Neural cell (in vitro differentiated cells): ENCODE measurements at regions not wholly inside any gene's neighbourhood (a gene's known extent, or its start where the extent isn't known, plus 50 kb on each side); places are given as distances from the start of the nearest gene placed in this dataset.
A peak's percentile ranks its signal among the peaks of the same experiment; 100 is the strongest.

ENCODE experiments used
- H2AFZ ChIP-seq: fragments of 200-600, 300-800 bp; sonication (generic), shearing (Covaris generic); 2 replicates; pipeline ENCODE4 v1.6.0; 2014; ENCODE audit warnings: low read depth, mild to moderate bottlenecking, antibody characterized with exemption, low read length, moderate library complexity
- H3F3A ChIP-seq: fragments of 200-600 bp; shearing (Covaris generic); 2 replicates; pipeline ENCODE4 v1.6.1; 2016; ENCODE audit warnings: mild to moderate bottlenecking, moderate library complexity, mixed read lengths, antibody characterized with exemption, low read length; ENCODE audit not compliant: insufficient read depth, poor library complexity, severe bottlenecking
- H3K27ac ChIP-seq: fragments of 200-600, 300-800 bp; sonication (generic), shearing (Covaris generic); 2 replicates; pipeline ENCODE4 v1.5.1; 2014; ENCODE audit warnings: mild to moderate bottlenecking, low read length, moderate library complexity
- H3K27me3 ChIP-seq: fragments of 300-800, 200-600 bp; sonication (generic), shearing (Covaris generic); 2 replicates; pipeline ENCODE4 v1.6.0; 2014; ENCODE audit warnings: mild to moderate bottlenecking, low read depth, low read length, moderate library complexity; ENCODE audit not compliant: insufficient read depth
- H3K36me3 ChIP-seq: fragments of 300-800, 200-600 bp; sonication (generic), shearing (Covaris generic); 2 replicates; pipeline ENCODE4 v1.5.1; 2014; ENCODE audit warnings: mild to moderate bottlenecking, antibody characterized with exemption, low read length, moderate library complexity; ENCODE audit not compliant: insufficient read depth
- H3K4me2 ChIP-seq: fragments of 300-800, 200-600 bp; sonication (generic), shearing (Covaris generic); 2 replicates; pipeline ENCODE4 v1.6.0; 2014; ENCODE audit warnings: mild to moderate bottlenecking, low read length
- H3K4me3 ChIP-seq: fragments of 300-800, 200-600 bp; sonication (generic), shearing (Covaris generic); 2 replicates; pipeline ENCODE4 v1.5.1; 2014; ENCODE audit warnings: mild to moderate bottlenecking, low read length, moderate library complexity
- H3K79me2 ChIP-seq: fragments of 200-600 bp; shearing (Covaris generic); replicated peaks from 2 replicates; pipeline ENCODE4 v1.6.0; 2014; ENCODE audit warnings: mild to moderate bottlenecking, low read length, moderate library complexity; ENCODE audit not compliant: insufficient read depth
- H3K9ac ChIP-seq: fragments of 300-800, 200-600 bp; sonication (generic), shearing (Covaris generic); 2 replicates; pipeline ENCODE4 v1.6.1; 2016; ENCODE audit warnings: mild to moderate bottlenecking, low read length, mixed read lengths
- H3K9me2 ChIP-seq: fragments of 200-600 bp; shearing (Covaris generic); 2 replicates; pipeline ENCODE4 v1.6.1; 2016; ENCODE audit warnings: mild to moderate bottlenecking, low read length, mixed read lengths; ENCODE audit not compliant: insufficient read depth
- H3K9me3 ChIP-seq: fragments of 200-600, 300-800 bp; sonication (generic), shearing (Covaris generic); 2 replicates; pipeline ENCODE4 v1.6.1; 2016; ENCODE audit warnings: mild to moderate bottlenecking, mixed run types, low read length, moderate library complexity, mixed read lengths
- H4K20me1 ChIP-seq: fragments of 200-600 bp; shearing (Covaris generic); 2 replicates; pipeline ENCODE4 v1.6.1; 2016; ENCODE audit warnings: mild to moderate bottlenecking, mixed run types; ENCODE audit not compliant: insufficient read depth
- CTCF ChIP-seq: fragments of 450-650 bp; IDR thresholded peaks from 2 replicates; pipeline ENCODE4 v1.5.1; 2014; ENCODE audit warnings: antibody characterized with exemption, mild to moderate bottlenecking, moderate library complexity; ENCODE audit not compliant: poor library complexity, severe bottlenecking
- EP300 ChIP-seq: fragments of 450-650 bp; conservative IDR thresholded peaks from 2 replicates; pipeline ENCODE4 v1.6.1; 2014; ENCODE audit warnings: antibody characterized with exemption, mild to moderate bottlenecking, moderate library complexity; ENCODE audit not compliant: poor library complexity, severe bottlenecking
- EZH2 ChIP-seq: fragments of 200-600, 300-800 bp; shearing (Covaris generic), sonication (generic); IDR thresholded peaks from 2 replicates; pipeline ENCODE4 v1.6.1; 2014; ENCODE audit warnings: antibody characterized with exemption, low read length, borderline replicate concordance, mild to moderate bottlenecking; ENCODE audit not compliant: insufficient read depth, poor library complexity, severe bottlenecking
- MXI1 ChIP-seq: fragments of 450-650 bp; conservative IDR thresholded peaks from 2 replicates; pipeline ENCODE4 v1.6.1; 2014; ENCODE audit warnings: antibody characterized with exemption, mild to moderate bottlenecking; ENCODE audit not compliant: poor library complexity, severe bottlenecking
- POLR2AphosphoS5 ChIP-seq: IDR thresholded peaks from 2 replicates; pipeline ENCODE4 v1.6.1; 2012
- RAD21 ChIP-seq: fragments of 450-650 bp; conservative IDR thresholded peaks from 2 replicates; pipeline ENCODE4 v1.6.1; 2014; ENCODE audit warnings: antibody characterized with exemption, mild to moderate bottlenecking, moderate library complexity
- REST ChIP-seq: IDR thresholded peaks from 2 replicates; pipeline ENCODE4 v1.6.1; 2012; ENCODE audit warnings: borderline replicate concordance
- SMC3 ChIP-seq: fragments of 450-650 bp; conservative IDR thresholded peaks from 2 replicates; pipeline ENCODE4 v1.6.1; 2014; ENCODE audit warnings: antibody characterized with exemption, mild to moderate bottlenecking, moderate library complexity; ENCODE audit not compliant: poor library complexity
- TAF1 ChIP-seq: IDR thresholded peaks from 2 replicates; pipeline ENCODE4 v1.6.1; 2012; ENCODE audit warnings: low read depth

DNA sequence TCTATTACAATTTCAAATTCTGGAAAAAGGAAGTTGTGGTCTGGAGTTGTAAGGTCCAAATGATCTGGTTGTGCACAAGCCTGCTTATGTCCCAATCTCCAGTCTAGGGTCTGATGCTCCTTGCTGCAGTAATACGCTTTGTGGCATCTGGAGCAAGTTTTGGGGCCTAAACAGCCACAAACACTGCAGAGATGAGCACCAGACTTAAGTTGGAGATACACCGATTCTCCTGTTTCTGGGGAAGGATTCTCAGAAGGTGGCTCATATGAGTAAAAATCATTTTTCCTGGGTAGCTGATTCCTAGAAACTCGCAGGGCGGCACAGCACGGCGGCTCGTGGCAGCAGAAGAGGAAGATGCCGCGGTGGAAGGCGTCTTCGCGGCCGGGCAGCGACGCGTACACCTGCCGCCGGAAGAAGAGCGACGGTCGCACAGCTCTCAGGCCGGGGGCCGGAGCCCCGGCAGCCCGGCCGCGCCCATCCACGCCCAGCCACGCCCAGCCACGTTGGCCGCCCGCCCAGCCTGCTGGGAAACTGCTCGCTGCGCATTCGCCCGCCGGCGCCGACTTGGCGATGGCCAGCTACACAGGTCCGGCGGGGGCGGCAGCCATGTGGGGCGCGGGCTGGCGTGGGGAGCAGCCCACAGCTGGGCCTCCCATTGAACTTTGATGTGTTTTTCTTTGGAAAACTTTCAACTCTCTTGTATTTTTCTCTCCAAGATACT lies 129.0 kb downstream of the ASCL4 start:
- no peaks in the 10 kb centered on the region for H3F3A ChIP-seq
- H3K9me3 ChIP-seq = no peaks in the 10 kb centered on the region
- H3K4me2 ChIP-seq = no peak overlapping the region
- H3K27me3 ChIP-seq = peaks cover 60% of the 10 kb centered on the region
- no peaks in the 10 kb centered on the region for H3K79me2 ChIP-seq
- H4K20me1 ChIP-seq = no peaks in the 10 kb centered on the region
- no peak overlapping the region for H2AFZ ChIP-seq
- no peaks in the 10 kb centered on the region for H3K9me2 ChIP-seq
- H3K9ac ChIP-seq = no peak overlapping the region
- H3K27ac ChIP-seq = no peak overlapping the region
- no peak for TF ChIP-seq EZH2
- no peak for TF ChIP-seq CTCF
- TF ChIP-seq RAD21 = no peak
- no peak for TF ChIP-seq REST
- no peak for TF ChIP-seq TAF1
- TF ChIP-seq EP300 = no peak
- no peaks in the 10 kb centered on the region for H3K36me3 ChIP-seq
- peak overlapping the region; percentile 64 for H3K4me3 ChIP-seq

DNA sequence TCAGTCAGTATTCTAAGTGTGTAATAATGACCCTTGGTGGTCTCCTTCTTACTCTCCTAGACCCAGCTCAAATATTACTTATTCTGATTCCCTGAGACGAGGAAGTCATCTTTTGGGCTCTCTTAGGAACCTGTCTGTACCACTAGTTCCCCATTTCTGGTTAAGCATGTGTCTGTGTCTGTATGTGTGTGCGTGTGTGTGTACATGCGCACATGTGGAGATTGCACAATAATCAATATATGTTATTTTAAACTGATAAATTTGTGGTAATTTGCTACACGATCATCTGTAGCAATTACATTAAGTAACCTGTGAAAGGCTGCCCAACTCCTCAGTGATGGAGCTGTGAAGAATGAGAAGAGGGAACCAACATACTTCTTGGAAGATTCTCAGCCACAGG lies 132.2 kb downstream of the ASCL4 start:
- no peak for TF ChIP-seq EP300
- TF ChIP-seq EZH2 = no peak
- TF ChIP-seq CTCF = no peak
- no peak for TF ChIP-seq SMC3
- no peak for TF ChIP-seq TAF1
- TF ChIP-seq POLR2AphosphoS5 = no peak
- TF ChIP-seq MXI1 = no peak
- no peak for TF ChIP-seq REST
- no peak for TF ChIP-seq RAD21
- Histone ChIP-seq H3F3A (no peaks in the 10 kb centered on the region), H3K4me2 (no peak overlapping the region), H4K20me1 (no peaks in the 10 kb centered on the region), H2AFZ (no peak overlapping the region), H3K9me3 (no peaks in the 10 kb centered on the region), H3K9me2 (no peaks in the 10 kb centered on the region), H3K27ac (no peak overlapping the region), H3K27me3 (peaks cover 67% of the 10 kb centered on the region), H3K9ac (no peak overlapping the region), H3K79me2 (no peaks in the 10 kb centered on the region), H3K4me3 (no peak overlapping the region), H3K36me3 (no peaks in the 10 kb centered on the region)
